Activated CD4-positive, alpha-beta T cell treated with anti-CD3 and anti-CD28 coated beads, Interleukin-2, amount 50 U/mL, for 16 hours (primary cell): ENCODE measurements at regions not wholly inside any gene's neighbourhood (a gene's known extent, or its start where the extent isn't known, plus 50 kb on each side); places are given as distances from the start of the nearest gene placed in this dataset.
"Not testable (repeated sequence)": the region's sequence is repeated elsewhere in the genome, so short reads cannot be mapped to it uniquely, and the experiment has no call there.

Experiments used
- DNase-seq: peaks from one replicate; pipeline ENCODE4 v3.0.0-alpha.2; 2020

GRCh38 chr4:117700111-117700892 lies 334.0 kb upstream of the NDST3 start:
- DNase-seq, result peak; percentile 0

DNA sequence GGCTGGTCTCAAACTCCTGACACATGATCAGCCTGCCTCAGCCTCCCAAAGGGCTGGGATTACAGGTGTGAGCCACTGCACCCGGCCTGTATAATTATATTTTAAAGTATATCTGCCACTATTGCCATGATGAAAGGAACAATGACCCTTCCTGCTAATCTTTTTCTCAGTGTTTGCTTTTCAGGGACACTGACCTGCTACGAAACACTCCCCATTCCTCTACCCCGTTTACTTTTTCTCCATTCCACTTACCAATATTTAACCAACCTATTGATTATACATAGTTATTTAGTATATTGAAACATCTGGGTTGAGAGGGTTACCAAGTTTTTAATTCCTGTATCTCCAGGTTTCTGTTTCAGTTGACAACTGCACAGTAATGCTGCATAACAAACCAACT lies 331.9 kb upstream of the NDST3 start:
- no peak for DNase-seq

GRCh38 chr4:117704721-117705120 lies 329.6 kb upstream of the NDST3 start:
- DNase-seq, result no peak

DNA sequence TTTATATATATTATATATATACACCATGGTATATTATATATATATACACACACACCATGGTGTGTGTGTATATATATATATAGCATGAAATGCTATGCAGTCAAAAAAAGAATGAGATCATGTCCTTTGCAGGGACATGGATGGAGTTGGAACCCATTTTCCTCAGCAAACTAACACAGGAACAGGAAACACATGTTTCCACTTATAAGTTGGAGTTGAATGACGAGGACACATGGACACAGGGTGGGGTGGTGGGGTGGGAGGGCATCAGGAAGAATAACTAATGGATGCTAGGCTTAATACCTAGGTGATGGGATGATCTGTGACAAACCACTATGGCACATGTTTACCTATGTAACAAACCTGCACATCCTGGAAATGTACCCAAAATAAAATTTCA lies 293.6 kb upstream of the NDST3 start:
- no peak for DNase-seq

- not testable (repeated sequence) for DNase-seq
Measured at GRCh38 chr4:117745379-117745778, 288.9 kb upstream of the NDST3 start.

DNA sequence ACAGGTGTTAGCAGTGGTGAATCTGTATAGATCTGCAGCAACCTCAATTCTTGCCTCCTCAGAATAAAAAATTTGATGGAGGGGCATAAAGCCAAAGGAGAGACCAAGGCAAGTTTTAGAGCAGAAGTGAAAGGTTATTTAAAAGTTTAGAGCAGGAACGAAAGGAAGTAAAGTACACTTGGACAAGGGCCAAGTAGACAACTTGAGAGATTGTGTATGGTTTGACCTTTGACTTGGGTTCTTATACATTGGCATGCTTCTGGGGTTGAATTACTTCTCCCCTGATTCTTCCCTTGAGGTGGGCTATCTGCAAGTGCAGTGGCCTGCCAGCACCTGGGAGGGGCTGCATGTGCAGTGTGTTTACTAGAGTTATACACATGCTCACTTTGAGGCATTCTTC lies 278.8 kb upstream of the NDST3 start:
- no peak for DNase-seq

GRCh38 chr4:117768610-117769009 lies 265.7 kb upstream of the NDST3 start:
- DNase-seq, result no peak

DNA sequence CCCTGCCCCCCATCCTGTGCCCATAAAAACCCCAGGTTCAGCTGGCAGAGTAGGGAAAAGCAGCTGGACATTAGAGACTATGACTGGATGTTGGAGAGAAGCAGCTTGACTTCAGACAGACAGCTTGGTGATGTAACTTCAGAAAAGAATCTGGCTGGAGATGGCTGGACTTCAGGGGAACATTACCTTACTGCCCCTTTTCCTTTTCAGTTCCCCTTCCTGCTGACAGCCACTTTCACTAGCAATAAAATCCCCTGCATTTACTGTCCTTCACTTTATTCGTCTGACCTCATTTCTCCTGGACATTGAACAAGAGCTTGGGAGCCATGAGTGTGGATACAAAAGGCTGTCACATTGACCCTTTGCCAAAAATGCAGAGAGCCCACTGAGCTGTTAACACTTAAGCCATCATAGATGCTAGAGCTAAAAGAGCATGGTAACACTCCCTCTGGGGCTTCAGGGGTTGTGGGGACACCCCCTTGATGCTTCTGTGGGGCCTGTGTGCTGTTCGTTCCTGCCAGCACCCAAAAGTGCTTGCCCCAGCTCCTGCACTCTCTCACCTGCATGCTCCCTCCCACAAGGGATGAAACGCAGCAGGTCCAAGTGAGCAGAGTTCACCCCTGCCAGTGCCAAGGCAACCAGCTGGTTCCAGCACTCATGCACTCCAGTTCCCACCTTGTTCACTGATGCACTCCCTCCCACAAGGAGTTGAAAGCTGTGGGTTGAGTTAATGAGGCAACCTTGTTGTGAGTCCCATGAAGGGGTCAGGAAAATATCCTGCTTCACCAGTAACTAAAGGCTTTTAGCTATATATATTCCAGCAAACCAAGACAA lies 263.8 kb upstream of the NDST3 start:
- no peak for DNase-seq

GRCh38 chr4:117771647-117772337 lies 262.5 kb upstream of the NDST3 start:
- DNase-seq, result no peak

DNA sequence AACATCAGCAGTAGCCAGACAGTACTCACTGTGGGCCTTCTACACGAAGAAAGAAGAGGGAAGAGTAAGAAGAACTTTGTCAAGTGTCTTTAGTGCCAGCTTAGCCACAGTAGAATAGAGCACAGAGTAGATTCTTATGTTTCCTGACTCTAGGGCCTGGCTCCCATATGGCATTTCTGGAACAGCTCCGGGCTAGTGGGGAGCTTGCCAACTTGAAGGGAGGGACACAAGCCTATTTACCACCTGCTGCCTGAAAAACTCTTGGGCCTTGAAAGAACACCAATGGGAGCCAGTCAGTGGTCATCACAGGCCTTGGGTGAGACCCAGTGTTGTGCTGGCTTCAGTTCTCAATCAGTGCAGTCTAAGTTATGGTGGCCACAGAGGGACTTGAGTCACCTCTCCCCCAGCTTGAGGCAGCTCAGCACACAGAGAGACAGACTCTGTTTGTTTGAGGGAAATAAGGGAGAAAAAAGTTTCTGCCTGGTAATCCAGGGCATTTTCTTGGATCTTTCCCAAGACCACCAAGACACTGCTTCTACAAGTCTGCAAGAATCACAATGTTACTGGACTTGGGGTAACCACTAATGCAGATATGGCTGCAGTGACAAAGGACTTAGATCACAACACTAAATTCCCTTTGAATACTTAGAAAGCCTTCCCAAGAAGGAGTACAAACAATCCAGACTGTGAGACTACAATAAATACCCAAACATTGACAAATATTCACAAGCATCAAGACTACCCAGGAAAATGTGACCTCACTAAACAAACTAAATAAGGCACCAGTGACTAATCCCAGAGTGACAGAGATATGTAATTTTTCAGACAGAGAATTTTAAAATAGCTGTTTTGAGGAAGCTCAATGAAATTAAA lies 261.0 kb upstream of the NDST3 start:
- no peak for DNase-seq

- DNase-seq, result no peak
Measured at GRCh38 chr4:117777721-117778120, 256.6 kb upstream of the NDST3 start.

DNA sequence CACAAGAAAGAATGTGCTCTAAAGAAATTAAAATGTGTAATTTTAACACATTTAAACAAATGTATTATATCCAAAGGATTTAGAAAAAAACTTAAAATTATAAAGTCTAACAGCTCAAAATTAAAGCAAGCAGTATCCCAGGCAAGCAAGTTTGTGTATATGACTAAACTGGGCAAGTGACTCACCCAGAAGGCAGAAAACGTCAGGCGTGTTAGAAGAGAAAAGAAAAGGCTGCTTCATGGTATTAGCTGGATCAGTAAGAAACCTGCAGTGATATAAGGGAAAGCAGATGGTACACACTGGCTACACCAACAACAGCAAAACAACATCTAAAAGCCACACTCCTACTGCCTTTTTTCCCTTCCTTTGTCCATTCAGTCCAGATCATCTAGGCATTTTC lies 250.6 kb upstream of the NDST3 start:
- no peak for DNase-seq

DNA sequence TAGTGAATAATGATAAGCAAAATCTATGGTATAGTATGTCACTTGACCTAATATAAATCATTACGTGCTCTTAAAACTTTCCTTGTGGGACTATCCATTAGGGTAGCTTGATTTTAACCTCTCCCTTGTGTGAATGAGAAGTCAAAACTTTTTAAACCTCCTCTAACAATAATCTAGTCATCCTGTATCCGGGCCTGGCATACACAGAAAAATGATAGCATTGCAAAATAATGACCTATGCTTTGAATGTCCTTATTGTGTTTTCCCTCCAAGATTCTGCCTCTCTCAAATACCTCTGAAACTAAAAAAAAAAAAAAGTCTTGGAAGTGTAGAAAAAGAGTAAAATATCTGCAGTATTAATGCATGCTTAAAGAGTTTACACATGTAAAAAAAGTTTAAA lies 250.0 kb upstream of the NDST3 start:
- DNase-seq, result no peak

GRCh38 chr4:117786566-117786965 lies 247.7 kb upstream of the NDST3 start:
- no peak for DNase-seq

DNA sequence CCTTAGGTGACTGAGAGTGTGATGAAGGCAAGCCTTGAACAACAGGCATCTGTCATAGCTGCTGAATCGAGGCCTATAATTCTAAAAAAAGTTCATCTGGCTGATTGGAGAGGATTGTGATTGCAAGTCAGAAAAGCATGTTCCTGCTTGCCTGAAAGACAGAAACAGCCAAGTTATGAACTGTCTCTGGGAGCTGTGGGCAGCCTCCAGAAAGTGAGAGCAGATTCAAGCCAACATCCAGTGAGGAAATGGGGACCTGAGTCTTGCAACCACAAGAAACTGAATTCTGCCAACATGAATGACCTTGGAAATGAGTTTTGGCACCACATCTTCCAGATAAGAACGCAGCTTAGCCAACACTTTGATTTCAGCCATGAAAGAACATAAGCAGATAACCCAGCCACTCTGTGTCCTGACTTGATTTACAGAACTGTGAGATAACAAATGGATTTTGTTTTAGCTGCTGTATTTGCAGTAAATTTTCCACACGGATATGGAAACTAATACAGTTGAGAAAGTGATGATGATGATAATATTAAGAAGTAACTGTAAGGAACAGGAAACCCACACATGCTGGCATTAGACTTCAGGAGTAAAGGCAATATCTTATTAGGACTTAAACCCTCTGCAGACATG lies 240.3 kb upstream of the NDST3 start:
- DNase-seq, result no peak

GRCh38 chr4:117796677-117797076 lies 237.6 kb upstream of the NDST3 start:
- no peak for DNase-seq

- DNase-seq, result no peak
Measured at GRCh38 chr4:117800636-117801035, 233.7 kb upstream of the NDST3 start.

DNA sequence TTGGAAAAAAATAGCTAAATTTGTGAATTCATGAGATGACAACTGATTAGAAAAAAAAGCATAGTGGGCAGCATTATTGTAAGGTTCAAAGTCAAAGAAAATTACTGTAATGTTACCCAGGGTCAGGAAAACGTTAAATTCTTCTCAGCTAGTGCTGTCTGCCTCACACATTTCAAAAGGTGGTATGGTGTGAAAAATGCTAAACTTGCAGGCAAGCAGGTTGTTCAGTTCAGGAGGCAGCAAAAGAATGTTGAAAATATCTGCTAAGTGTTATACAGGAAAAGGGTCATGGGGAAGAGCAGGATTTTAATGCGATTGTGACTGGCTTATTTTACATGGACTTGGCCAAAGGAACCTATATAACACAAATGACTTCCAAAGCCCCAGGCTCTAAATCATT lies 232.5 kb upstream of the NDST3 start:
- DNase-seq, result no peak

DNA sequence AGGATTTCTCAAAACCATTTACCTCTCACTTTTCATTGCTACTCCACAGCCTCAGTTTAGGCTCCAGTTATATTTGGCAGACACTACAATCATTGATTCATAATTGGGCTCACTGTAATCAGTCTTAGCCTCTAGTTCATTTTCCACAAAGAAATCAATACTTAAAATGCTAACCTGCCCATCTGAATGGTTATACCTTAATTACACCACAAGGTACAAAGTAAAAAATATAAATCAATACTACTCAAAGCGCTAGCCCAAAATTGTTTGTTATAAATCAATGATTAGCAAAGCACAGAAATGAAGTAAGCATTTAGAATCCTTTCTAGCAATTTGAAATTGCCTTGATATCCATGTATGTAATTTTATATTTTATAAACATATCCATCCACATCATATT lies 222.6 kb upstream of the NDST3 start:
- no peak for DNase-seq

DNA sequence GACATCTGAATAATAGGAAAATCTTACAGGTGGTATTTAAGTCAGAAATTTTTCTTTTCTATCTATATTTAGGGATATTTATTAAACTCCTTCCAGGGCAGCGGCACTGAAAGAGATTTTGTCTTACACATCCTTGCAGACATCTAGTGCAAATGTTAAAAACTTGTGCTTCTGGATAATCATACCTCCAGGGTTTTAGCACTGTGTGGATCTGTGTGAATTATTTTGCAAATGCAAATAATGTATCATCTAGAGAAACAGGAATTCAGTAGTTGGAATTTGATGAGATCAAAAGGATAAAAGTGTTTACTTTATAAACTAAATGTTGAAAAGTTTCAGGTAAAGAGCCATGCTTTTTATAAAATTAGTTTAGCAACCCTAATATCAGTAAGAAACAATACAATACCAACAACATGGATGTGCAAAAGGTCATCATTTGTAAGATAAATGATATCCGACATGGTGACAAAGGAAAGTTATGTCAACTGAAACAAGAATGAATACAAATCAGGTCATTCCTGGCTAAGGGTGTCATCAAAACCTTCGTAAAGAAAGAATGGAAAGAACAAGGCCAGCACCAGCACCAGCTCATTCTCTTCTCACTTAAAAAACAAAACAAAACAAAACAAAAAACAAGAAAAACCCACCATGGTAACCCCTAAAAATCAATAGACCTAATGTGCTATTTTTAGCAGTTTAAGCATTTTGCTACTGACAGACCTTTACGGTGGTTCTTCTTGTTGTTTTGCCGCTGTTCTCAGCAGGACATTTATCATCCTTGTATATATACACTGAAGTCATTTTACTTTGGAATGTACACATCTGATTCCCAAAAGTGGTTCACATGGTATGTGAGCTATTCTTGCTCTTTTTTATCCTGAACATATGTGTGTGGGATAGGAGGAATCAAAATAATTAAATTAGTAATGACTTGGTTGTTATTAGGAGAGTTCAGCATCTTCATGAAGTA lies 219.7 kb upstream of the NDST3 start:
- no peak for DNase-seq

DNA sequence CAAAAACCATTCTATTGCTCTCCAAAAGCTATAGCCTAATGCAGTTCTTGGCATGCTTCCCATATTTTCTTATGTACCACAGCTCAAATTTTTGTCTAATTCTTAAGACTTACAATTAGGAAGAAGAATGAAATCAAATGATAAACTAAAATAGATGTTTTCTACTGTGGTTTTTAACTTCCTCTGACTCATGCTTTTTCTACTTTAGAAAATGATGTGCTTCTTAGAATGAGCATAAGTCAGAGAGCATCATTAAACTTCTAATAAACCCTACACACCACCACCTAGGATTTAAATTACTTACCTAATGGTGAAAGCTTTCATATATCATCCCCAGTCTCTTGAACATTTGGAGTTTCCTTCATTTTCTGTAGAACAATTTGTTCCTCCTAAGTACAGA lies 217.0 kb upstream of the NDST3 start:
- no peak for DNase-seq
